ENCODE measurements at regions not wholly inside any gene's neighbourhood (a gene's known extent, or its start where the extent isn't known, plus 50 kb on each side); places are given as distances from the start of the nearest gene placed in this dataset.

- DNase-seq, result no peak
These were observed 117.2 kb upstream of the SPRED2 start for GRCh38 chr2:65549631-65550030.

DNA sequence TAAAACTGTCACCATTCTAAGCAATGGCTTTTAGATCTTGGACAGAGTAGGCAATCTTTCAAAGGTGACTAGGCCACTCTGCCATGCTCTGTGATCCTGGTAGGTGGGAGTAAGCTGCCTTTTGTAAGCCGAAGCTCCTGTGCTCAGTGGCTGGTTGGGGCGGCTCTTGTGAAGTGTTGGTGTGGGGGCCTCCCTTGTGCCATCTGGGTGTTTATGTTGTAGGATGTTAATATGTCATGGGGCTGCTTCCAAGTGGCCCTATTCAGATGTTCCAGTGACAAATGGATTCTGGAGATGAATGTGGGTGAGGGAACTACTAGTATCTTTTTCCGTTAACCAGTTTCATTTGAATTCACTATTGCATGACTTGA is 116.8 kb upstream of the SPRED2 start:
- DNase-seq, result peak; percentile 21 to 24

DNA sequence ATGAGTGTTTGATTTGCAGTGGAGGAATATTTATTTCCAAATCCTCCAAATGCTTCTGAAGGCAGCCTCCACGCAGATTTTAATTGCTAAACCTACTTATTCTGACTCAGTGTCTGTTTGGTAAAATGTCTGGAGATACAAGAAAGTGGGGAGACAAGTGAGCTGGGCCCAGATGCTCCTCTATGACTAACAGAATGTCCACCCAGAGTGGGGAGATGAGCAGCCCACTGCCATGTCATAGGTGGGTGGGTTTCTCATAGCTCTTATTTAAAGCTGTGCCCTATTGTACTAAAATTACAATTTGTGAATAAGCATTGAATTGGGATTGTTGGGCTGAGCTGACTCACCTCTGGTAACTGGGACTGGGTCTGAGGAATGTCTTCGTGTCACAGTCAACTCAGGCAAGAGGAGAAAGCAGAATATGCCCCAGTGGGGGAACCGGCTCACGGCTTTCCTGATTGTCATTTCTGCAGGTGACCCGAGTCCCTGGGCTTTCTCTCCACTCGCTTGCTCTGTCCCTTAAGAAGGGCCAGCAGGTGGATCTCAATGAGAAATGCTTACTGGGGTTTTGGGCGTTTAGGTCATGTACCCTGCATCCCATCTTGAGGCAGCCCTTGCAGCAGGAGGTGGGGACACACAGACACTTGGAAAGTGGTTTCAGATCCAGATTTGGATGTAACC is 116.3 kb upstream of the SPRED2 start:
- no peak for DNase-seq

- DNase-seq, result no peak
These were observed 115.7 kb upstream of the SPRED2 start for GRCh38 chr2:65548064-65548463.

- DNase-seq, result no peak
These were observed 113.7 kb upstream of the SPRED2 start for GRCh38 chr2:65545837-65546805.

GRCh38 chr2:65541773-65542172 is 109.4 kb upstream of the SPRED2 start:
- no peak for DNase-seq

DNA sequence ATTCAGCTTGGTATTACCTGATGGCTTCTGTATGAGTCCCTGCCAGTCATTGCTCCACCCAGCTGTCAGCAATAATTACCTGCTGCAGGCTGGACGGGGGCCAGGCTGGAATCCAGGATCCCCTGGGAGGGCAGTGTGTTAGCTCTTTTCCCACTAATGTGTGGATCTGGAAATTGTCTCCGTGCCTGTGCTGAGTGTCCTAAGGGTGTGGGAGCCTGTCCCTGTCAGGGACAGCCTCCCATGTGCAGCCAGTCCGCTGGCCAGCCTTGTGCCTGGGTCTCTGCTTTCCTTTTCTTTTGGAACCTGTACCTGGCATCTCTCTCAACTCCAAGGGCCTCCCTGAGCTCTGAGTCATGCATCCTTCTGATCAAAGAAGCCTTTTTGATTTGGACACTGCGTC is 107.2 kb upstream of the SPRED2 start:
- no peak for DNase-seq

DNA sequence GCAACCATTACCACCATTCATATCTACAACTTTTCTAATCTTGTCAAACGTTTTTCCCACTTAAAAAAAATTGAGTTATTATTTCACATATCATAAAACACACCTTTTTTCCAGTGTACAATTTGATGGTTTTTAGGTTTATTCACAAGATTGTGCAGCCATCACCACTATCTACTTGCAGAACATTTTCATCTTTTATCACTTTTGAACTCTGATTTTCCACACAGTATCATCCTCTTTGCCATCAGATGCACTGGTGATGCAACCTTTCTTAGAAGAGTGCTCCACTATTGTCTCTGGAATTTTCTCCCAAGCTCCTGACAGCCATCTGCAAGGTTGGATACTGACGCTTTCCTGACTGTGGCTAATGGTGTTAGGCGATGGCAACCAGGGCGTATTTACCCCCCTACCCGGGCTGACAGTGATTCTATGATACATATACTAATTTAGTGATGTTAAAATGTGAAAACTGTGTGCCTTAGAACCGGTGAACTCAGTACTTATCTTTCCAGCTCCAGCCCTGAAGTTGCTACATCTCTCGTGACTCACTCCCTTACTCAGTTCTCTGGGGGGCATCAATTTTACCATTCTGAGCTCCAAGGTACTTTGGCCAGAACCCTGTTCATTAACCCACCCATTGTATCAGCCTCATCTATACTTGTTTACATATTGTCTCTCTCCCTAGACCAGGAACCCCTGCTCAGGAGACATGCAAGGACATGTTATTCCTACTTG is 105.4 kb upstream of the SPRED2 start:
- DNase-seq, result no peak

DNA sequence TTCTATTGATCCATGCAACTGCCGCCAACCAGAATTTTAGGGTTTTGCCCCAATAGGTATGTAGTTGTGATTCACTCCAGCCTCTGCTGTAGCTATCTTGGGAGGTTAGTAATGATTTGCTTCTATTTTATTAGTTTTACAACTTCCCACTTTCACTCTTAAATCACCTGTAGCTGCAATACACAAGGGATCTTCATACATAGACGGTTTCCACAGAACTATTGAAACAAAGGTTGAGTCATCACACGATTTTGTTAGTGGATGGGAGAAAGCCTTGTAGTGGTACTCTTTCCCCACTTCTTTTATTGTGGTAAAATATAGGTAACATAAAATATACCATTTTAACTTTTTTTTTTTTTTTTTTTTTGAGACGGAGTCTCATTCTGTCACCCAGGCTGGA is 104.2 kb upstream of the SPRED2 start:
- DNase-seq, result no peak

DNA sequence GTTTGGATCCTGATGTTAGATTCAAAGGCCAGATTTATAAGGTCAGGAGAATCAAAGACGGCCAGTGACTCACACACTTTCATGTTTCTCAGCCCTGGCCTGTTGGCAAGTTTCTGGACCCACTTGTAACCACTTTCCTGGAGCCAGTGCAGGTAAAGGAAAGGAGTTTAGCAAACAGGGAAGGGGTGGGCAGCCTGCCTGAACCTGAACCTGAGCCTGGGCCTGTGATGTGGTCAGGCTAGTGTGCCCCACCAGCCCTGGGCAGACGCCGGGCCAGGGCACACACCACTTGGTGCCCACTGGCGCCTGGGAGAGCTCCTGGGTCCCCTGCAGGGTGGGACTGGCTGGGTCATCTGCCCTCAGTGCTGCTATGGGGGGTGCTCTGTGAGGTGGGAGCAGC is 100.5 kb upstream of the SPRED2 start:
- no peak for DNase-seq

DNA sequence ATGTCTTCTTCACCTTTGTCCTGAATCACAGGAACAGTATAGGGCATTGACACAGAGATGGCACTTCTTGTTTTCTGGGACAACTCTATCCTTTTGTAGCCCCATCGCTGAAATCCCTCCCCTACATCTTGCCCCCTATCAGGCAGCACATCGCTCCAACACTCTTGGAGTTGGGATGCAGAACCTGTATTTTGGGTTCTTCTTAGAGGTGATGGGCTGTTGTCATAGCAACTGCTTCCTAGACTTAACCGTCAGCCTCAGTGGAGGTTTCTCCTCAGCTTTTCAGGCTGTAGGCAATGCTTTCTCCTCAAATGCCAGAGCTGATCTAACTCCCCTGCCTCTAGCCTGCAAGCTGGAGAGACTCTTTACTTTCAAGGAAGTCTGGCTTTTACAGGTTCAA is 99.9 kb upstream of the SPRED2 start:
- DNase-seq, result no peak

DNA sequence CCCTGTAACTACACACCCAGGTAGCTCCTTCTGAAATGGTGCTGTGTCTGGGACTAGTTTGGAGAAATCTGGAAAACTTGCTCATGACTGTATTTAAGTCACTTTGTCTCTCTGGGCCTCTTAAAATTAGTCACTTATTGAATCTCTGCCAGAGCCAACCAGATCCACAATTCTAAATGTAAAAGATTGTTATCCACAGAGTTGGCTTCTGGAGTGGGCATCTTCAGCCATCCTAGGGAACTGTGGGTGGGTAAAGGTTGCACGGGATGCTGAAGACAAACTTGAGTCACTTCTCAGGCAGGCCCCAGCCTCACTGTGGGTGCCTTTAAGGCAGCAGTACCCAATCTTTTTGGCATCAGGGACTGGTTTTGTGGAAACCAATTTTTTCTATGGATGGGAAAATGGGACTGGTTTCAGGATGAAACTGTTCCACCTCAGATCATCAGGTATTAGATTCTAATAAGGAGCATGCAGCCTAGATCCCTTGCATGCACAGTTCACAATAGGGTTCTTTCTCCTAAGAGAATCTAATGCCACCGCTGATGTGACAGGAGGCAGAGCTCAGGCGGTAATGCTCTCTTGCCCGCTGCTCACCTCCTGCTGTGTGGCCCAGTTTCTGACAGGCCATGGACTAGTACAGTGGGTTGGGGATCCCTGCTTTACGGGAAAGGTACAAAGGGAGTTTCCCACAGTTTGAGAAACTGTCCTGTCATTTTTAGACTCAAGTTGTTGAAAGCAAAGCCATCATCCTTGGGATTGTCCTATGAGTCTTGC is 98.3 kb upstream of the SPRED2 start:
- no peak for DNase-seq

DNA sequence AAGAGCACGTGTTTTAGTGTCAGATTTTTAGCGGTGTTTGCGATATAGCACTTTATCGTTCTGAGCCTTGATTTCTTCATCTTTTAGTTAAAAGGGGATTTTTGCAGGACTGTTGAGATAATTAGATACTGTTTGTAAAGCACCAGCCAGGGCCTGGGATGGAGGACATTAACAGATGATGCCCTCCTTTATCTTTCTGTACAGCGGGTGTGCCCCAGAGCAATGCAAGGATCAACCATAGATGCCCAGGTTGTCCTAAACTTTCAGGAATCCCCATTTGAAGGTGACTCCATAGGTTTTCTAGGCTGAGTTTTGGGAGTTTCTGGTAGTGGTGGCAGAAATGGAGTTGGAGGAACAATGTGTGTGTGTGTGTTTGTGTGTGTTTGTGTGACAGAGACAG is 97.0 kb upstream of the SPRED2 start:
- DNase-seq, result no peak

DNA sequence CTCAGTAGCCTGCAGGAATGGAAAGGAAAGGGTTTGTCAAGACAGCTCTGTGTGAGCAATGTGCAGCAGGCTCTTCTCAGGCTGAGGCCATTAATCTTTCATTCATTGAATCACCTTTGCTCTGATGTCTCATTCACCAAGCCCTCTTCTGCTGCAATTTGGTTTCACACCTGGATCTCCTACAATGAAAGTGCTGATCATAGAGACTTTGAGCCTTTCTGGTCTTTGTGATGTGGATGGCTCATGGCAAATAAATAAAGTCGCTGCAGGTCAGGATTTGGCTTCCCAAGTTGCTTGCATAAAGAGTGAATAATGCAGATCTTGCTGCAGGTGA is 95.8 kb upstream of the SPRED2 start:
- no peak for DNase-seq

DNA sequence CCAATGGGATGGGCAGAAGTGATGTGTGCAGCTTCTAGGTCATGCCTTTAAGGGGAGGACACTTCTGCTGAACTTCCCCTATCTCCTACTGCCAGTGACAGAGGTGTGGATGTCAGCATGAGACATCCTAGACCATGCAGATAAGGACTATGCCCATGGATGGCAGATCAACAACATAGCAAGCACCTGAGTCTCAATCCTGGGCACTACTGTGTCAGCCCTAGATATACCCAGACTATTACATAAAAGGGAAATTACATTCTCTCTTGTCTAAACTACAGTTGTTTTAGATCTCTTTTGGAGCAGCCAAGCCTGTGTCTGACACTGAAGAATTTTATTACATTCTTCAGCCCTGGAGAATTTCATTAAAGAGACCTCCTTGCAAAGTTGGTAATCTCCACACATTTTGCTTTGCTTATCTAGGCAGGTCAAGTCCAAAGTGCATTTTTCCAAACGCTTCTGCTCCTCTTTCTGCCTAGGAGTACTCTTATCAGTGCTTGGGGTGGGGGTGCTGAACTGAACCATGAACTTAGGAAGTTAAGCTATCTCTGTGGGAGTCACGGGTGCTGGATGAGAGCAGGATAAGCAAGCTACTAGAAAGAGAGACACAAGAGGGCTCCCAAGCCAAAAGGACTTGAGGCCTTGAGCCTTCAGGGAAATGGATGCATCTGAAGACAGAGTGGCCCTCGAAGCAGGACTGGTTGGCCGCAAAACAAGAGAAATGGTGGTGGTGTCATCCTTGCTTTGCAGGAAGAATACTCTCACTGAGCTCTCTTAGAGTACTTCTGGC is 95.2 kb upstream of the SPRED2 start:
- no peak for DNase-seq

DNA sequence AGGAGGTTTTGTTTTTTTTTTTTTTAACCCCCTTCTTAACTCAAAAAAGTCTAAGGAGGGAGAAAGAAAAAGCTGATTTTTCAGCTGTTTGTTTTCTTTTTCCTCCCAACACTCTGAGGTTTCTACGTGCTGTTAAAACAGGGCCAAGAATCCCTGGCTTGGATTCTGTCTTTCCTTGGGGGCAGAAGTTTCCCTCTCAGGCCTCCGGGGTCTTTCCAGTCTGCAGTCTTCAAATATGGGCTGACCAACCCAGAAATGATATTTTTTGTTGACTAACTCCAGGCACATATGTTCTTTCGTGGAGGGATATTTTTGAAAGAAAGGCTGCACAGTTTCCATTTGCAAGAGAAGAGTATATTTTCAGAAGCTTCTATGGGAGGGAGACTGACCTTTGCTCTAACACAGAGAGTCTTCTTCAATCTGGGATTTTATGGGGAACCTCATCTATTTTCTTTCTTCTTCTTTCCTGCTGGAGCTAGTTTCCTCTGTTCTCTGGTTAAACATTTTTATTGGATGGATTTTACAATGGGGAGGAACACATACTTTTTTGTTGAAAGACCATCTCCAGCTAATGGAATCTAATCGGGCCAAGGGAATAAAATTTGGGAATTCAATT is 93.3 kb upstream of the SPRED2 start:
- no peak for DNase-seq

GRCh38 chr2:65522922-65523321 is 90.5 kb upstream of the SPRED2 start:
- no peak for DNase-seq

- no peak for DNase-seq
These were observed 86.4 kb upstream of the SPRED2 start for GRCh38 chr2:65518751-65519150.

DNA sequence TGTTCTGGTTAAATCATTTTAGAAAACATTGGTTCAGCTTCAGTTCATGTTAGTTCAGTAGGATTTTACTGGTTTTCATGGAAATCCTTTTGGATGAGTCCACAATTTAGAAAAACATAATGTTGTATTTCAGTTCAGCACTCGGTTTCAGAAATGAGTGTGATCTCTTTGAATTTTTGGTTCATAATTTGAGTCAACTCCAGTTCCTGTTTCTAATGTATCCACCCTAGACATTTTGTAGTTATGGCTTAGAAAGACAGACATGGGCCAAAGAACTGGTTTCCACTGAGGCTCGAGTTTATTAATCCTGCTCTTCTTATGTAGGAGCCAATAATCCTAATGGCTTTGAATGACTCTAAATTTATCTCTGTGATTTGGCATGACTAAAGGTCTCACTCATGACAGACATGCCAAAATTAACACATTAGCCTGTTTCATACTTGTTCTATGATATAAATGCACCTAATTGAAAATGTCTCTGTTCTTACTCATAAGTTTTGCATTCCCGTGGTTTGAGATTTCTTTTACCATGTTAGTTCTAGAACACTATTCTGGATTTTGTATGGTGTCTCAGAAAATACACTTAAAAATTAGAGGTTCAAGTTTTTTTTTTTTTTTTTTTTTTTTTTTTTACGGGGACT is 82.3 kb upstream of the SPRED2 start:
- no peak for DNase-seq

DNA sequence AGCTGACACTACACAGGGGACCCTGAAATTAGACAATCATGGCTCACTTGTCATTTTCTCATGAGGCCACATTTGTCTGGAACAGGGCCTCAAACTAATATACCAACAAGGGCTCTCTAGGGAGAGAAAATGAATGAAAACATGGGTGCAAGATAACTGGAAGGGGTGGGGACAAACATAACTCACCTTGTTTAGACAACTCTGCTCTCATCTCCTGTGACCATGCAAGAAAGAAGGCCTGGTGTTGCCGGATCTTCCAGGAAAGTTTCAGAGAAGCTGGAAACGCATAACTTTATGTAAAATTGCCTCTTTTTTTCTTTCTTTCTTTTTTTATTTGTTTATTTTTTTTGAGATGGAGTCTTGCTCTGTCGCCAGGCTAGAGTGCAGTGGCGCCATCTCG is 80.4 kb upstream of the SPRED2 start:
- DNase-seq, result no peak

GRCh38 chr2:65511306-65511705 is 78.9 kb upstream of the SPRED2 start:
- no peak for DNase-seq

Measured in stimulated activated CD4-positive, alpha-beta T cell treated with anti-CD3 and anti-CD28 coated beads, Interleukin-2, amount 100 ng/mL, for 24 hours (primary cell).